NCI-H1930 (cell line): ENCODE measurements at regions not wholly inside any gene's neighbourhood (a gene's known extent, or its start where the extent isn't known, plus 50 kb on each side); places are given as distances from the start of the nearest gene placed in this dataset.

Experiments used
- DNase-seq, 2 experiments: peaks; one replicate each; lab custom pipeline; 2025; lab: John Stamatoyannopoulos, UW

DNA sequence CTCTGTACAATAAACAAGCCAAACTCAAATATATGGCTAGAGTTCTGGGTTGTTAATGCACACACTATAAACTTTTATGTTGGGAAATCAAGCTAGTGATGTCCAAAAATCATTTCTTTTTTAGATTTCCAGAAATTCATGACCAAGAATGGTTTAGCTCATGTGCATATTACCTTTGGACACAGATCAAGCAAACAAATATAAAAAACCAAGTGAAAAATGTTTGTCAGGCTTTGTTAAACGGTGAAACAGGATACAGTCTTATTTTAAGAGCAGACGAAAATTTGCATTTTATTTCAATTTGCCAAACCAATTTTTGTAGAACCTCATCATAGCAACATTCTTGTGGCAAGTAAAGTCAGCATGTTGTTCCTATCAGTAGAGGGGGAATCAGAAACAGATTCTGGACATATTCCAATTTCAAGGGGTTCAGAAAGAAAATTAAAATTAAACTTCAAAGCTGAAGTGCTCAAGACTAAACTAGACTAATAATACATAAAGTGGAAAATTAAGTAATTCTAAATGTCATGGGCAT lies 413.6 kb downstream of the TRIML1 start:
- DNase-seq = no peak

DNA sequence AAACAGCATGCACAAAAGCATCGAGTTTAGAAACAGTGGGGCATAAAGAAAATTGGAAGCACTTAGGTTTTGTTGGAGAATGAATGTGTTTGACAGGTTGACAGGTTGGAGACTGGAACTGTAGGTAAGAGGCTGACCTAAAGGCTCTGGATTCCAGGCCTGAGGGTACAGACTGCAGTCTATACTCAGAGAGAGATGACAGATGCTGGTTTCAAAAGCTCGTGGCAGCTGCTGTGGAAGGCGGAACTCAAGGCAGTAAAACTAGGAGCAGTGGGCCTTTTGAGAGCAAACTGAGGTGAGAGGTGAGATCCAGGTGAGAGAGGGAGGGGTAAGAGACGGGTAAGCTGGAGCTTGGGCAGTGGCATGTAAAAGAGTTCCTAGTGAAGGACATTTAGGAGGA lies 415.2 kb downstream of the TRIML1 start:
- no peak for DNase-seq

DNA sequence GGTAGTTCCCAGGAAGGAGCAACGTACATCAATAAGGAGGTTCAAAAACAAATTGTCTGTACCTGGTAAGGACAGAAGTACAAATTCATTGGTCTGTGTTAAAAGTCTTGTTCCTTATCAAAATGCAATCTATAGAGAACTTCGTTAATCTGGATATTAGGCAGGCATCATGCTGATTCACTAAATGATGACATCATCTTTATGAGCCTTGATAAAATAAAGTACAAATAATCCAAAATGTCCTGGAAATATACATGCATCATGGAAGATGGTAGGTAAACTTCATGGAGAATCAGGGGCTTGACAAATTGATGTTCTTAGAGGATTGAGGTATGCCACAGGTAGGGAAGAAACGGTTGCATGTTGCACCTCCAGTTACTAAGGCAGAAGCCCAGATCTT lies 433.9 kb downstream of the TRIML1 start:
- DNase-seq = no peak

GRCh38 chr4:188578657-188579056 lies 439.4 kb downstream of the TRIML1 start:
- no peak for DNase-seq

- DNase-seq = no peak
These were observed 456.8 kb downstream of the TRIML1 start for GRCh38 chr4:188596021-188596420.

DNA sequence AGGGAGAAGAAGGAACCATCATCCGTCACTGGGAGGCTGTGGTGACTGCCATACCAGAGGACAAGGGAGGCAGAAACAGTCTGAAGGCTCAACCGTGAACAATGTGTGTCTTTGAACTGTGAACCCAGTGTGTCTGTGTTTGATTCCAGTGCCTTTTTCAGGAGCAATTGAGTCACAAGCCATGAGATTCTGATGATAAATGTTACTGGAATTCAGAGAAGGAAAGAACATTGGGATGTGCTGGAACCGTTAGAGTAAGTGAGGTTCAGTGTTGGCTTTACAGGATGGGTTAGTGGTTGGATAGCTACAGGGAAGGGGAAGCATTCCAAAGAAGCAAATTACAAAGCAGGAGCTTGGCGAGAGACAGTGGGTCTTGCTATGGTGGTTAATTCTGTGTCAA lies 464.4 kb downstream of the TRIML1 start:
- DNase-seq = no peak

DNA sequence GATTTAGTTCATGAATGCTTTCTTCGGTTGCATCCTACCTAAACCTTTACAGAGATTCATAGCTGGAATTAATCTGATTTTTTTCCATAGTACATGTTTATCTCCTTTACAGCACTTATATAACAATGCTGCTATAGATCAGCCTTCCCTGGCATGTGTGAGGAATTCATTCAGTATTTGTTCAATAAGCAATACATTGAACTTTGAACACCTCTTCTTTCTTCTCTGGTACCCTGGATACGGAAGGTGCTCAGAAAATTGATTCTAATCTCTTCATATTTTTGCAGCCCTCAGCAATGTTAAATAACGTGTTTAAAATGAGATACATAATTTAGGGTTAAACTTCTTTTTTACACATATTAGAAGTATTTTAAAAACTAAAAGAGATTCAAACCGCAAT lies 467.4 kb downstream of the TRIML1 start:
- no peak for DNase-seq

GRCh38 chr4:188611143-188611542 lies 471.9 kb downstream of the TRIML1 start:
- DNase-seq = no peak

DNA sequence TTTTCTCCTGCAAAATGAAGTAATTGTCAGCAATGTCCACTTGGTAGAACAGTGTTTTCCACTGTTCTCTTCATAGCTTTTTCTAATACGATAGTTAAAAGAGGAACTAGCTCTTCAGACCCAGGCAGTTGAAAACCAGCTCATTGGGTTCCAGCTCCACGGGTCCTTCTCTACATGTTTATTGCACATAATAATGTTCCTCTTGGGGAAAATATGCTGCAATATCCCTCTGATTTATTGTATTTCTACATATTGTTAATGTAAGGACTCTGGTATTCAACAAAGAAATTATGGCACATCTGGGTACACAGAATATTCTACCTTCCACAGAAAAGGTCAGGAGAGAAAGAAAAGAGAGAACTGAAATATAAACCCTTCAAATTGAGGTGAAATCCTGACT lies 473.4 kb downstream of the TRIML1 start:
- no peak for DNase-seq

- no peak for DNase-seq
These were observed 474.7 kb downstream of the TRIML1 start for GRCh38 chr4:188613976-188614375.

DNA sequence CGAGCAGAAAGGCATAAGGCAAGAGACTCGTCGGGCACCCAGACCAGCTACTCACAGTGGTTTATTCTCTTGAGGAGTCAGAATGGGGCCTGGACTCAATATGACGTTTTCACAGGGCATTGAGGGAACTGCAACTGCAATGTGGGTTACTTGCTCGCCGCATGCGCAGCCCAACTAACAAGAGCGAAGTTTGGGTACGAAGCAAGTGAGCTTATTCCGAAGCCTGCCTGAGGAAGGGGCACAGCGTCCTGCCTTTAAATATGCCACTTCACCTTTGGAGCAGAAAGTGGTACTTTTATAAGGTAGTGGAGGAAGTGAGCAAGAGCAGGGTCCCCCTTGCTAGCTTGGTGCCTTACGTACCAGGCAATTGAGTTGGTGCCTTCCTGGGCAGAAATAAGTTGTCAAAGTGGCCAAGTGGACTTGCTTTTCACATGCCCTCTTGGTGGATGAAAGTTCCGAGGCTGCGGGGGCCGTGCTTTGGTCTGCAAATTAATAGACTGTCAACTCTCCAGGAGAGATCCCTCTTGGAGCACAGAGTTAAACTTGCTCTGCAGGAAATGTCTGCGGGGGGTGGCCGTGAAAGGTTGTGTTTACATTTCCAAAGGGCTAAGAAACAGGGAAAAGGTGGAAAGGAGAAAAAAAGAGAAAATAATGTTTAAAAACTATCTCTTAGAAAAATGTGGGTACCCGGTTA lies 480.4 kb downstream of the TRIML1 start:
- DNase-seq = no peak

DNA sequence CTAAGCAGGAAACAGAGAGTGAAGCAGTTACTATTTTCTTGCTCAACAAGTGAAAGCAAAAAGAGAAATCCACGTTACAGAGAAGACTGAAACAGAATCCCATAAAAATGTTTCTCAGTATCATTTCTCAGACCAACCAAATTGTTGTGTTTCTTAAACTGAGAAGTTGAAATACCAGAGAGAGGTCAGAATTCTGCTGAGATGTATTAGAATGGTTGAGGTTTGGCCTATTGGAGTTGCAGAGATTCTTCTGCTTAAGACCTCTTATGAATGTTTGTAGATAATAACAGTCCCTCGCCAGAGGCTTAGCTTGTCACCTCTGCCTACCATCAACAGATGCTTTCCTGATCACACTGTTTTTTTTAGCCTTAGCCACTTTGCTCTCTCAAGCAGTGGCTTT lies 481.4 kb downstream of the TRIML1 start:
- no peak for DNase-seq

- no peak for DNase-seq
These were observed 484.1 kb downstream of the TRIML1 start for GRCh38 chr4:188623314-188623854.

DNA sequence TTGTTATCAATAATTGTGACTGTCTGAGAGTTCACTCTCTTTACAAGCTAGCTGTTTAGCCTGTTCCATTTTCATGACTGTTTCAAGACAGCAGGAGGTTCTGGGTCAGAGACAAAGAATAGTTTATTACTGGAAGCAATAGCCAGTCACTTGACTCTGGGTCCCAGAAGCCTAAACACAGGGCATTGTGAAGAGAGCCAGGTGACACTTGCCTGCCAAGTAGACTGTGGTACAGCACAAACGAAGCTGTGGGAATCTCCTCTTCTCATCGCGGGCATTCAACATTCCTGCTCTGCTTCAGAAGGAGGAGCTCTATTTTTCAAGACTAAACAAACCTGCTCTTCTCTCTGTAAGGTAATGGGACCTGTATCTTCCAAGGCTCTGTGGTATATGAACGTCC lies 485.1 kb downstream of the TRIML1 start:
- no peak for DNase-seq

- DNase-seq = no peak
These were observed 488.7 kb downstream of the TRIML1 start for GRCh38 chr4:188627892-188628291.

DNA sequence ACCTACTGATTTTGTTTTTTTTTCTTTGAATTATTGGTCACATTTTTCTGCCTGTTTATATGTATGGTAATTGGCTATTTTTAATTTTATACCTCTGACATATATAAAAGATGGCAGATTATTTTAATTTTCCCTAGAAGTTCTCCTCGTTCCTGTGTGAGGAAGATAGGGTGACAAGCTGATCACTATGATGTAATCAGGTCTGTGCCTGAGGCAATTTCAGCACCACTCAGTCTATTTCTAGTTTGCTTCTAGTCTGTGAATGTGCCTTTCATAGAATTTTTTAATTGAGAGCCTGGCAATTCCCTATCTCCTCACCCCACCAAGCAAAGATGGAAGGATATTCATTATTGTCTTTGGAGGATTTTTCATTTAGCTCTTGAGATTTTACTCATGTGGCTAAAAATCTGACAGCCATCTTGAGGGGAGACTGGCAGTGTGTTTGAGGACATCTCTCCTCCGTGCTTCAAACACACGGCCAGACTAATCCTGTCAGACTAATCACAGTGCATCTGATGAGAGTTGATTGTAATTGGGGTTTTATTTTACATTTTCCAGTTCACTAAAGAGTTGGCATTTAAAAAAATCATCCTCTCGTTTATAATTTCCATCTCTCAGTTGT lies 500.3 kb downstream of the TRIML1 start:
- DNase-seq = no peak

- no peak for DNase-seq
These were observed 508.7 kb downstream of the TRIML1 start for GRCh38 chr4:188647820-188648370.

DNA sequence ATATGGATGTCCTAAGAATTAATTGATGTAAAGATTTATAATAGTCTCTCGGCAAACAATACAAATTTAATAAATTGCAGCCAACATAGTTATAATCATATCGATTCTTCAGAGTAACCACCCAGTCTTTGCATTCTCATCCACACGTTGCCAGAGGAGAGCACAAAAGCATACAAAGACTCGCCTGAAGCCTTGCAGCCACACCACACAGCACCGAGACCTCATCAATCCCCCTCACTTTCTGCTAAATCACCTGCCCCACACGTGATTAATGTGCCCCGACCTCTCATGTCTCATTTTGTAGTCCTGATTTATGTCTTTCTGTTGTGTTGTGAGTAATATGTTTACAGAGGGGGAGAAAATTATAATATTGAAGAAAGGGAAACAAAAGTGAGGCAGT lies 510.4 kb downstream of the TRIML1 start:
- no peak for DNase-seq

DNA sequence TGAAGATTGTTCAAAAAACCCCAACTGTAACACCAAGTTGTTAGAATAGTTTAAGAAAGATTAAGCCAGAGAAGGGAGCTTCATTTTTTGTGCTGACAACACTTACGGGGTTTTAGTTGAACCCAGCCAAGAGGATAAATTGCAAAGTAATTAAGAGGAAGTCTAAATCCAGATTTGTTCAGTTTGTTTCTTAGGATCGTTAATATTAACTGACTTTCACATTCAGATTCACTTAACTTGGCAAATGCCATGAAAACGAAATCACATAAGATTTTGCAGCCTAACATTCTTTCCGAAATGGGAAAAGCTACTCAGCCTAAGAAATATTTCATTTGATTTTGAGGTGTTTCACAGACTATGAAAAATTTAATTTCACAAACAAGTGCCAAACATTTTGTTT lies 511.3 kb downstream of the TRIML1 start:
- DNase-seq = no peak

DNA sequence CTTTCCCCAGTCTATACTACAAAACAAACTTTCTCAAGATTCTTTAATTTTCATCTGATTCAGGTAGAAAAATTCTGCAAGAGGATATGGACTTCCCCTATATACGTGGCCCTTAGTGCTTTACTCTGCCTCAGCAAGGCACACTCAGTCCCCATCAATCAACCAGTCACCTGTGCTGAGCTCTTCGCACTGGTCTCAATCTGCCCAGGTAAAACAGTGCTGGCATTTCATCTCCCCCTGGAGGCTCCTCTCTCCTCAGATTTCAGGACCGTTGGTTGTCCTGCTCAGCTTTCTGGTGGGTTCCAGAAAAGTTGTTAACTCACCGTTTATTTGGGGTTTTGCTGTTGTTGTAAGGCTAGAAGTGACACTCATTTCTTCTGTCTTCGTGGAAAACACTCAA lies 518.1 kb downstream of the TRIML1 start:
- DNase-seq = no peak

DNA sequence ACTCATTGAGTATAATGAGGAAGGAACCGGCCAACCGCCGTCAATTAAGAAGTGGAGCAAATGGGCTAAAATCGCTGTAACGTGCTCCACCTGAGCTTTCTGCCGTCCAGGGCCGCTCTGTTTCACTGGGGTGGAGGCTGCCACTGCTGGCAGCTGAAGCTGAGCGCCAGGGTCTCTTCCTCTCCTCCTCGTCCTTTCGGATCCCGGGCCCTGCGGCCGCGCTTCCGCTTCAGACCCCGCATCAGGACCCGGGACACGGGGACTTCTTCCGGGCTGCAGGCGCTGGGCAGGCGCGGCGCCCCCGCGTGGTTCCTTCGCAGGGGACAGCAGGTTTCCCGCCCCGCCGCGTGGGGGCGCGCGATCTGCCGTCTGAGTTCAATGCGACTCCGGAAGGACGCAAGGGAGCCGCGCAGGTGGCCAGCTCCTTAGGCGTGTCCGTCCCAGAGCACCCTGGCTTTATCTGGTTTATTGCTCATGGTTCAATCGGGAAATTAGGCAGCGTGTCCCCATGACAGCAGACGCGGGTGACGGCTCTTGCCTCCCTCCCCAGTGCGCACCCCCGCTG lies 519.8 kb downstream of the TRIML1 start:
- no peak for DNase-seq

GRCh38 chr4:188660796-188661195 lies 521.6 kb downstream of the TRIML1 start:
- DNase-seq = no peak

GRCh38 chr4:188661502-188661901 lies 522.3 kb downstream of the TRIML1 start:
- DNase-seq = no peak
